ENCODE measurements at regions not wholly inside any gene's neighbourhood (a gene's known extent, or its start where the extent isn't known, plus 50 kb on each side); places are given as distances from the start of the nearest gene placed in this dataset.

- no peaks in the 10 kb centered on the region for H3K27me3 ChIP-seq
- DNase-seq = no peak
- H3K36me3 ChIP-seq = no peaks in the 10 kb centered on the region
- no peaks in the 10 kb centered on the region for H3K4me1 ChIP-seq
- TF ChIP-seq POLR2A (IDR thresholded peaks at IDR 0.05) (no peak), CTCF (IDR thresholded peaks at IDR 0.05 in 4 of 5, conservative IDR thresholded peaks at IDR 0.05 in 1 of 5) (no peak)
- intact Hi-C loops (cut with DNase I; ENCODE audit: low total_unique reads) (no loop called here), in situ Hi-C loops (cut with MboI; ENCODE audit: low sequenced_read_pairs in 4 of 4) (no loop called here)
- no peak for ATAC-seq
- no peak overlapping the region for H3K4me3 ChIP-seq
- H3K27ac ChIP-seq = no peak overlapping the region
- no peaks in the 10 kb centered on the region for H3K9me3 ChIP-seq
Observed at GRCh38 chr13:57507752-57508463, 123.6 kb upstream of the PCDH17 start.

GRCh38 chr13:57511603-57512002 lies 119.9 kb upstream of the PCDH17 start:
- intact Hi-C loops (cut with DNase I; ENCODE audit: low total_unique reads) (no loop called here), in situ Hi-C loops (cut with MboI; ENCODE audit: low sequenced_read_pairs in 4 of 4) (no loop called here)
- ATAC-seq (no peak), DNase-seq (no peak)
- no peak for TF ChIP-seq POLR2A (IDR thresholded peaks at IDR 0.05)
- TF ChIP-seq CTCF (IDR thresholded peaks at IDR 0.05 in 4 of 5, conservative IDR thresholded peaks at IDR 0.05 in 1 of 5) = no peak
- no peaks in the 10 kb centered on the region for H3K36me3 ChIP-seq
- H3K27ac ChIP-seq = no peak overlapping the region
- H3K27me3 ChIP-seq = no peaks in the 10 kb centered on the region
- H3K9me3 ChIP-seq = no peaks in the 10 kb centered on the region
- no peak overlapping the region for H3K4me3 ChIP-seq
- H3K4me1 ChIP-seq = no peaks in the 10 kb centered on the region

- Histone ChIP-seq H3K9me3 (peaks cover 0 to 8% (median 0%) of the 10 kb centered on the region in 3 donors), H3K4me3 (no peak overlapping the region), H3K27ac (no peak overlapping the region), H3K27me3 (no peaks in the 10 kb centered on the region), H3K4me1 (no peaks in the 10 kb centered on the region), H3K36me3 (no peaks in the 10 kb centered on the region)
- TF ChIP-seq POLR2A (IDR thresholded peaks at IDR 0.05) (no peak), CTCF (IDR thresholded peaks at IDR 0.05 in 4 of 5, conservative IDR thresholded peaks at IDR 0.05 in 1 of 5) (no peak)
- ATAC-seq (no peak), DNase-seq (no peak)
- intact Hi-C loops (cut with DNase I; ENCODE audit: low total_unique reads) (no loop called here), in situ Hi-C loops (cut with MboI; ENCODE audit: low sequenced_read_pairs in 4 of 4) (no loop called here)
Observed at GRCh38 chr13:57527114-57527735, 104.3 kb upstream of the PCDH17 start.

GRCh38 chr13:57531256-57531655 lies 100.3 kb upstream of the PCDH17 start:
- TF ChIP-seq CTCF (IDR thresholded peaks at IDR 0.05 in 4 of 5, conservative IDR thresholded peaks at IDR 0.05 in 1 of 5) (no peak), POLR2A (IDR thresholded peaks at IDR 0.05) (no peak)
- in situ Hi-C loops (cut with MboI; ENCODE audit: low sequenced_read_pairs in 4 of 4) = no loop called here
- Histone ChIP-seq H3K27ac (no peak overlapping the region), H3K9me3 (peaks cover 0 to 8% (median 0%) of the 10 kb centered on the region in 3 donors), H3K4me1 (no peaks in the 10 kb centered on the region), H3K27me3 (no peaks in the 10 kb centered on the region), H3K36me3 (no peaks in the 10 kb centered on the region), H3K4me3 (no peak overlapping the region)
- intact Hi-C loops (cut with DNase I; ENCODE audit: low total_unique reads) = no loop called here
- ATAC-seq (no peak), DNase-seq (no peak)
